ENCODE measurements at regions not wholly inside any gene's neighbourhood (a gene's known extent, or its start where the extent isn't known, plus 50 kb on each side); places are given as distances from the start of the nearest gene placed in this dataset.

DNA sequence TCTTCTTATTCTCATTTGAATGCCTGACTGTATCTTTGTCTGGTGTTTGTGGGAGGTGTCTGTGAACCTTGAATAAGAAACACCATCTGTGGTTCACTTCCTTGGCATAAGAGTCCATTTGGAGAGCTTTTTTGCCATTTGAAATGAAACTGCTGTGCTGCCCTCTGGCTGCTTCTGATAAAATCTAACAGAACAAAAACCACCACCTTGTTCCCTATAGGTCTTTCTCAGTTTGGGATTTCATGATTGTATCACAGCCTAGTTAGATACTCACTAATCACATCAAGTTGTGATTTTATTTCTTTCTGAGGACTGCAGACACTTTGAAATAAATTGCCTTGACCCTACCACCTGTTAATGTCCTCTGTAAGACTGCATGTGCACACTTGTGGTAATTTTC, 102.7 kb upstream of the FAM13C start:
- TF ChIP-seq, protein P1, sequence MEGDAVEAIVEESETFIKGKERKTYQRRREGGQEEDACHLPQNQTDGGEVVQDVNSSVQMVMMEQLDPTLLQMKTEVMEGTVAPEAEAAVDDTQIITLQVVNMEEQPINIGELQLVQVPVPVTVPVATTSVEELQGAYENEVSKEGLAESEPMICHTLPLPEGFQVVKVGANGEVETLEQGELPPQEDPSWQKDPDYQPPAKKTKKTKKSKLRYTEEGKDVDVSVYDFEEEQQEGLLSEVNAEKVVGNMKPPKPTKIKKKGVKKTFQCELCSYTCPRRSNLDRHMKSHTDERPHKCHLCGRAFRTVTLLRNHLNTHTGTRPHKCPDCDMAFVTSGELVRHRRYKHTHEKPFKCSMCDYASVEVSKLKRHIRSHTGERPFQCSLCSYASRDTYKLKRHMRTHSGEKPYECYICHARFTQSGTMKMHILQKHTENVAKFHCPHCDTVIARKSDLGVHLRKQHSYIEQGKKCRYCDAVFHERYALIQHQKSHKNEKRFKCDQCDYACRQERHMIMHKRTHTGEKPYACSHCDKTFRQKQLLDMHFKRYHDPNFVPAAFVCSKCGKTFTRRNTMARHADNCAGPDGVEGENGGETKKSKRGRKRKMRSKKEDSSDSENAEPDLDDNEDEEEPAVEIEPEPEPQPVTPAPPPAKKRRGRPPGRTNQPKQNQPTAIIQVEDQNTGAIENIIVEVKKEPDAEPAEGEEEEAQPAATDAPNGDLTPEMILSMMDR (IDR thresholded peaks at IDR 0.05): no peak
- no peak for TF ChIP-seq ZNF396 (CRISPR knock-in tag; IDR thresholded peaks at IDR 0.05; ENCODE audit: borderline replicate concordance)
- TF ChIP-seq, protein P2, sequence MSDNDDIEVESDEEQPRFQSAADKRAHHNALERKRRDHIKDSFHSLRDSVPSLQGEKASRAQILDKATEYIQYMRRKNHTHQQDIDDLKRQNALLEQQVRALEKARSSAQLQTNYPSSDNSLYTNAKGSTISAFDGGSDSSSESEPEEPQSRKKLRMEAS (CRISPR knock-in tag; IDR thresholded peaks at IDR 0.05): no peak
- no peak for TF ChIP-seq ZNF121 (CRISPR knock-in tag; IDR thresholded peaks at IDR 0.05)
- TF ChIP-seq ZNF219 (CRISPR knock-in tag; IDR thresholded peaks at IDR 0.05; ENCODE audit: borderline replicate concordance): no peak
- TF ChIP-seq NR2C2 (CRISPR knock-in tag; IDR thresholded peaks at IDR 0.05): no peak
- no peak for TF ChIP-seq FOXK1 (CRISPR knock-in tag; IDR thresholded peaks at IDR 0.05)
- TF ChIP-seq, protein P3, sequence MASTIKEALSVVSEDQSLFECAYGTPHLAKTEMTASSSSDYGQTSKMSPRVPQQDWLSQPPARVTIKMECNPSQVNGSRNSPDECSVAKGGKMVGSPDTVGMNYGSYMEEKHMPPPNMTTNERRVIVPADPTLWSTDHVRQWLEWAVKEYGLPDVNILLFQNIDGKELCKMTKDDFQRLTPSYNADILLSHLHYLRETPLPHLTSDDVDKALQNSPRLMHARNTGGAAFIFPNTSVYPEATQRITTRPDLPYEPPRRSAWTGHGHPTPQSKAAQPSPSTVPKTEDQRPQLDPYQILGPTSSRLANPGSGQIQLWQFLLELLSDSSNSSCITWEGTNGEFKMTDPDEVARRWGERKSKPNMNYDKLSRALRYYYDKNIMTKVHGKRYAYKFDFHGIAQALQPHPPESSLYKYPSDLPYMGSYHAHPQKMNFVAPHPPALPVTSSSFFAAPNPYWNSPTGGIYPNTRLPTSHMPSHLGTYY (CRISPR knock-in tag; IDR thresholded peaks at IDR 0.05): no peak
- TF ChIP-seq TCF7 (CRISPR knock-in tag; IDR thresholded peaks at IDR 0.05; ENCODE audit: low read depth): no peak
- no peak for TF ChIP-seq CBFB (CRISPR knock-in tag; IDR thresholded peaks at IDR 0.05; ENCODE audit: low read depth)
- no peak for TF ChIP-seq ZNF416 (CRISPR knock-in tag; IDR thresholded peaks at IDR 0.05)
- TF ChIP-seq, protein P4, sequence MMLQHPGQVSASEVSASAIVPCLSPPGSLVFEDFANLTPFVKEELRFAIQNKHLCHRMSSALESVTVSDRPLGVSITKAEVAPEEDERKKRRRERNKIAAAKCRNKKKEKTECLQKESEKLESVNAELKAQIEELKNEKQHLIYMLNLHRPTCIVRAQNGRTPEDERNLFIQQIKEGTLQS (CRISPR knock-in tag; conservative IDR thresholded peaks at IDR 0.05): no peak
- TF ChIP-seq, protein P5, sequence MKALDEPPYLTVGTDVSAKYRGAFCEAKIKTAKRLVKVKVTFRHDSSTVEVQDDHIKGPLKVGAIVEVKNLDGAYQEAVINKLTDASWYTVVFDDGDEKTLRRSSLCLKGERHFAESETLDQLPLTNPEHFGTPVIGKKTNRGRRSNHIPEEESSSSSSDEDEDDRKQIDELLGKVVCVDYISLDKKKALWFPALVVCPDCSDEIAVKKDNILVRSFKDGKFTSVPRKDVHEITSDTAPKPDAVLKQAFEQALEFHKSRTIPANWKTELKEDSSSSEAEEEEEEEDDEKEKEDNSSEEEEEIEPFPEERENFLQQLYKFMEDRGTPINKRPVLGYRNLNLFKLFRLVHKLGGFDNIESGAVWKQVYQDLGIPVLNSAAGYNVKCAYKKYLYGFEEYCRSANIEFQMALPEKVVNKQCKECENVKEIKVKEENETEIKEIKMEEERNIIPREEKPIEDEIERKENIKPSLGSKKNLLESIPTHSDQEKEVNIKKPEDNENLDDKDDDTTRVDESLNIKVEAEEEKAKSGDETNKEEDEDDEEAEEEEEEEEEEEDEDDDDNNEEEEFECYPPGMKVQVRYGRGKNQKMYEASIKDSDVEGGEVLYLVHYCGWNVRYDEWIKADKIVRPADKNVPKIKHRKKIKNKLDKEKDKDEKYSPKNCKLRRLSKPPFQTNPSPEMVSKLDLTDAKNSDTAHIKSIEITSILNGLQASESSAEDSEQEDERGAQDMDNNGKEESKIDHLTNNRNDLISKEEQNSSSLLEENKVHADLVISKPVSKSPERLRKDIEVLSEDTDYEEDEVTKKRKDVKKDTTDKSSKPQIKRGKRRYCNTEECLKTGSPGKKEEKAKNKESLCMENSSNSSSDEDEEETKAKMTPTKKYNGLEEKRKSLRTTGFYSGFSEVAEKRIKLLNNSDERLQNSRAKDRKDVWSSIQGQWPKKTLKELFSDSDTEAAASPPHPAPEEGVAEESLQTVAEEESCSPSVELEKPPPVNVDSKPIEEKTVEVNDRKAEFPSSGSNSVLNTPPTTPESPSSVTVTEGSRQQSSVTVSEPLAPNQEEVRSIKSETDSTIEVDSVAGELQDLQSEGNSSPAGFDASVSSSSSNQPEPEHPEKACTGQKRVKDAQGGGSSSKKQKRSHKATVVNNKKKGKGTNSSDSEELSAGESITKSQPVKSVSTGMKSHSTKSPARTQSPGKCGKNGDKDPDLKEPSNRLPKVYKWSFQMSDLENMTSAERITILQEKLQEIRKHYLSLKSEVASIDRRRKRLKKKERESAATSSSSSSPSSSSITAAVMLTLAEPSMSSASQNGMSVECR (CRISPR knock-in tag; IDR thresholded peaks at IDR 0.05; ENCODE audit: borderline replicate concordance): no peak
